HepG2 (cell line): ENCODE measurements at regions not wholly inside any gene's neighbourhood (a gene's known extent, or its start where the extent isn't known, plus 50 kb on each side); places are given as distances from the start of the nearest gene placed in this dataset.

Experiments used
- CBFB ChIP-seq: sonication (generic); formaldehyde crosslinking; IDR thresholded peaks from 2 replicates; pipeline ENCODE4 v1.4.0; 2020; ENCODE audit warnings: missing genetic modification reagents
- CCDC6 ChIP-seq: sonication (generic); formaldehyde crosslinking; IDR thresholded peaks from 2 replicates; pipeline ENCODE4 v1.8.1; 2022; ENCODE audit warnings: mild to moderate bottlenecking, missing genetic modification reagents, moderate library complexity
- CHD2 ChIP-seq: IDR thresholded peaks from 2 replicates; pipeline ENCODE4 v1.6.1; 2011; ENCODE audit warnings: low read depth, low read length, improper control_type of control experiment
- EED ChIP-seq: sonication (generic); formaldehyde crosslinking; IDR thresholded peaks from 2 replicates; pipeline ENCODE4 v1.5.0; 2020; ENCODE audit warnings: mild to moderate bottlenecking, missing genetic modification reagents
- FUBP1 ChIP-seq: sonication (generic); formaldehyde crosslinking; IDR thresholded peaks from 2 replicates; pipeline ENCODE4 v1.5.1; 2020; ENCODE audit warnings: missing genetic modification reagents, mild to moderate bottlenecking, borderline replicate concordance
- GRHL1 ChIP-seq: sonication (generic); formaldehyde crosslinking; conservative IDR thresholded peaks from 2 replicates; pipeline ENCODE4 v1.8.0; 2022; ENCODE audit warnings: missing genetic modification reagents
- HMG20A ChIP-seq: IDR thresholded peaks from 2 replicates; pipeline ENCODE4 v1.6.1; 2016; ENCODE audit warnings: borderline replicate concordance
- KLF6 ChIP-seq: IDR thresholded peaks from 2 replicates; pipeline ENCODE4 v1.8.0; 2016; ENCODE audit warnings: missing biosample characterization, missing genetic modification reagents
- MXD4 ChIP-seq: IDR thresholded peaks from 2 replicates; pipeline ENCODE4 v1.6.1; 2016; ENCODE audit warnings: mild to moderate bottlenecking, missing biosample characterization, missing genetic modification reagents
- MYPOP ChIP-seq: sonication (generic); formaldehyde crosslinking; IDR thresholded peaks from 2 replicates; pipeline ENCODE4 v1.8.1; 2023; ENCODE audit warnings: mild to moderate bottlenecking, moderate library complexity, missing genetic modification reagents
- NFKB2 ChIP-seq: sonication (generic); formaldehyde crosslinking; IDR thresholded peaks from 2 replicates; pipeline ENCODE4 v1.4.0; 2020; ENCODE audit warnings: missing genetic modification reagents, borderline replicate concordance
- NPAS2 ChIP-seq: sonication (generic); formaldehyde crosslinking; IDR thresholded peaks from 2 replicates; pipeline ENCODE4 v1.8.0; 2022; ENCODE audit warnings: mild to moderate bottlenecking, missing genetic modification reagents, borderline replicate concordance
- NR3C1 ChIP-seq: sonication (generic); formaldehyde crosslinking; IDR thresholded peaks from 2 replicates; pipeline ENCODE4 v1.4.0; 2020; ENCODE audit warnings: missing genetic modification reagents
- PAX8 ChIP-seq: sonication (generic); formaldehyde crosslinking; IDR thresholded peaks from 2 replicates; pipeline ENCODE4 v1.8.0; 2022; ENCODE audit warnings: mild to moderate bottlenecking, missing genetic modification reagents, borderline replicate concordance
- PLSCR1 ChIP-seq: sonication (generic); formaldehyde crosslinking; IDR thresholded peaks from 2 replicates; pipeline ENCODE4 v1.5.0; 2020; ENCODE audit warnings: missing genetic modification reagents, mild to moderate bottlenecking, borderline replicate concordance
- SMARCC2 ChIP-seq: fragments of 450-650 bp; IDR thresholded peaks from 2 replicates; pipeline ENCODE4 v1.6.1; 2017; ENCODE audit warnings: antibody characterized with exemption, mild to moderate bottlenecking
- TEAD3 ChIP-seq: optimal IDR thresholded peaks from 2 replicates; pipeline ENCODE3; 2016; ENCODE audit warnings: borderline replicate concordance
- YEATS4 ChIP-seq: sonication (generic); formaldehyde crosslinking; IDR thresholded peaks from 2 replicates; pipeline ENCODE4 v1.4.0; 2020; ENCODE audit warnings: missing genetic modification reagents, borderline replicate concordance
- ZBTB46 ChIP-seq: sonication (generic); formaldehyde crosslinking; IDR thresholded peaks from 2 replicates; pipeline ENCODE4 v1.4.0; 2020; ENCODE audit warnings: mild to moderate bottlenecking, missing genetic modification reagents, borderline replicate concordance
- ZNF558 ChIP-seq: sonication (generic); formaldehyde crosslinking; IDR thresholded peaks from 2 replicates; pipeline ENCODE4 v1.9.0; 2022; ENCODE audit warnings: mild to moderate bottlenecking, missing genetic modification reagents, borderline replicate concordance
- ZNF569 ChIP-seq: sonication (generic); formaldehyde crosslinking; IDR thresholded peaks from 2 replicates; pipeline ENCODE4 v1.5.0; 2020; ENCODE audit warnings: mild to moderate bottlenecking, missing genetic modification reagents, moderate library complexity, borderline replicate concordance
- ZNF589 ChIP-seq: sonication (generic); formaldehyde crosslinking; conservative IDR thresholded peaks from 2 replicates; pipeline ENCODE4 v1.8.0; 2022; ENCODE audit warnings: mild to moderate bottlenecking, moderate library complexity, missing genetic modification reagents
- ZNF703 ChIP-seq: sonication (generic); formaldehyde crosslinking; IDR thresholded peaks from 2 replicates; pipeline ENCODE4 v1.5.1; 2020; ENCODE audit warnings: missing genetic modification reagents, mild to moderate bottlenecking, moderate library complexity, borderline replicate concordance
- ZSCAN31 ChIP-seq: sonication (generic); formaldehyde crosslinking; IDR thresholded peaks from 2 replicates; pipeline ENCODE4 v1.5.0; 2020; ENCODE audit warnings: low read depth, mild to moderate bottlenecking, missing genetic modification reagents

GRCh38 chrX:109783701-109784079 is 50.6 kb upstream of the ACSL4 start (continued):
- no peak for TF ChIP-seq PLSCR1
- TF ChIP-seq ZNF589 (CRISPR knock-in tag) = no peak
- no peak for TF ChIP-seq KLF6
- no peak for TF ChIP-seq ZNF558
- TF ChIP-seq TEAD3 = peak; percentile 65
- TF ChIP-seq CBFB (CRISPR knock-in tag) = no peak
- TF ChIP-seq HMG20A (CRISPR knock-in tag) = no peak
- no peak for TF ChIP-seq ZSCAN31 (CRISPR knock-in tag)
- no peak for TF ChIP-seq NR3C1 (CRISPR knock-in tag)
- TF ChIP-seq YEATS4 (CRISPR knock-in tag) = no peak
- no peak for TF ChIP-seq MYPOP (CRISPR knock-in tag)
- no peak for TF ChIP-seq SMARCC2
- TF ChIP-seq NPAS2 (CRISPR knock-in tag) = no peak
- no peak for TF ChIP-seq EED (CRISPR knock-in tag)
- TF ChIP-seq CCDC6 (CRISPR knock-in tag) = no peak
- TF ChIP-seq GRHL1 (CRISPR knock-in tag) = no peak
- TF ChIP-seq ZNF703 (CRISPR knock-in tag) = no peak
- TF ChIP-seq NFKB2 = no peak
- TF ChIP-seq CHD2 = no peak
- no peak for TF ChIP-seq ZNF569
- no peak for TF ChIP-seq PAX8
- no peak for TF ChIP-seq ZBTB46
- TF ChIP-seq MXD4 (CRISPR knock-in tag) = no peak
- TF ChIP-seq FUBP1 (CRISPR knock-in tag) = no peak
